GM12878 (cell line): ENCODE measurements at regions not wholly inside any gene's neighbourhood (a gene's known extent, or its start where the extent isn't known, plus 50 kb on each side); places are given as distances from the start of the nearest gene placed in this dataset.

ENCODE experiments used
- ATAC-seq: fragments of 200-7000 bp; cut with Tn5 transposase; 3 replicates; pipeline ENCODE4 v1.9.1; 2020; ENCODE audit warnings: mild to moderate bottlenecking, moderate library complexity
- BruUV-seq: library from RNA; stranded (reverse); fragments of 400-500 nt; replicated peaks from 2 replicates; lab custom pipeline; 2021; lab: Mats Ljungman, UMichigan
- CTCF ChIA-PET: fragments of 300-600 bp; sonication (Branson Sonifier 250); formaldehyde crosslinking; extraction: SDS; loops from one replicate; lab custom pipeline; 2021; ENCODE audit warnings: inconsistent platforms; lab: Yijun Ruan, JAX
- POLR2A ChIA-PET: fragments of 350-600 bp; formaldehyde crosslinking; extraction: SDS; loops from one replicate; lab custom pipeline; 2021; ENCODE audit warnings: inconsistent platforms; lab: Charles Lee
- RAD21 ChIA-PET: fragments of 300-600 bp; sonication (Branson Sonifier 250); formaldehyde crosslinking; loops from one replicate; lab custom pipeline; 2023; ENCODE audit warnings: antibody characterized with exemption; ENCODE audit not compliant: unreplicated experiment; lab: Charles Lee
- SMC1A ChIA-PET: fragments of 300-600 bp; sonication (Branson Sonifier 250); formaldehyde crosslinking; loops from one replicate; lab custom pipeline; 2023; ENCODE audit not compliant: unreplicated experiment, uncharacterized antibody; lab: Charles Lee
- DNase-seq: peaks from one replicate; pipeline ENCODE4 v3.0.0-alpha.2; 2011; ENCODE audit warnings: low read depth, low spot score
- FAIRE-seq: peaks from 3 replicates; lab custom pipeline; 2011; peaks lifted over from hg19 to GRCh38; lab: Jason Lieb, UNC
- H2AFZ ChIP-seq: 2 replicates; pipeline ENCODE4 v1.6.0; 2011; ENCODE audit warnings: low read depth, low read length, control low read depth; ENCODE audit not compliant: control insufficient read depth
- H3K27ac ChIP-seq: 2 replicates; pipeline ENCODE4 v1.5.1; 2011; ENCODE audit warnings: control low read depth; ENCODE audit not compliant: control insufficient read depth, insufficient read depth
- H3K27me3 ChIP-seq, 2 experiments: replicated peaks in 1 of 2; 2 replicates each; pipeline versions ENCODE4 v1.6.0 to v1.6.1; 2011; ENCODE audit warnings: low read length in 1 of 2; ENCODE audit not compliant: control insufficient read depth in 2 of 2, insufficient read depth in 2 of 2
- H3K36me3 ChIP-seq, 2 experiments: 2 replicates each; pipeline ENCODE4 v1.5.1; 2011; ENCODE audit warnings: low read length in 1 of 2; ENCODE audit not compliant: control insufficient read depth in 2 of 2, insufficient read depth in 2 of 2
- H3K4me1 ChIP-seq: 2 replicates; pipeline ENCODE4 v1.6.1; 2011; ENCODE audit warnings: mild to moderate bottlenecking, low read length, moderate library complexity, mixed read lengths; ENCODE audit not compliant: control insufficient read depth, insufficient read depth
- H3K4me2 ChIP-seq: 2 replicates; pipeline ENCODE4 v1.6.0; 2011; ENCODE audit warnings: control low read depth; ENCODE audit not compliant: control insufficient read depth, insufficient read depth
- H3K4me3 ChIP-seq: fragments of 200-600 bp; sonication (generic); 2 replicates; pipeline ENCODE4 v1.5.1; 2016
- H3K79me2 ChIP-seq: 2 replicates; pipeline ENCODE4 v1.6.0; 2011; ENCODE audit warnings: low read length; ENCODE audit not compliant: control insufficient read depth, insufficient read depth
- H3K9ac ChIP-seq: 2 replicates; pipeline ENCODE4 v1.8.0; 2011; ENCODE audit warnings: low read length, control low read depth, mixed read lengths; ENCODE audit not compliant: control insufficient read depth, insufficient read depth
- H3K9me3 ChIP-seq: replicated peaks from 3 replicates; pipeline ENCODE4 v1.5.1; 2011; ENCODE audit warnings: mild to moderate bottlenecking, low read length; ENCODE audit not compliant: control insufficient read depth, insufficient read depth
- H4K20me1 ChIP-seq: 2 replicates; pipeline ENCODE4 v1.6.0; 2011; ENCODE audit not compliant: control insufficient read depth, insufficient read depth
- CBX5 ChIP-seq: sonication (generic); IDR thresholded peaks from 2 replicates; pipeline ENCODE4 v1.6.1; 2016; ENCODE audit warnings: low read depth, moderate library complexity, mild to moderate bottlenecking, inconsistent platforms
- EZH2 ChIP-seq: IDR thresholded peaks from 2 replicates; pipeline ENCODE4 v1.6.1; 2012; ENCODE audit warnings: low read depth, mild to moderate bottlenecking, control low read depth, inconsistent platforms, low read length, borderline replicate concordance; ENCODE audit not compliant: control insufficient read depth
- WGBS: methylation state at CpG from one replicate; pipeline ENCODE4 v1.1.6; 2016; ENCODE audit warnings: low lambda C conversion rate; ENCODE audit not compliant: insufficient replicate concordance, insufficient coverage; ENCODE audit errors: missing lambda C conversion rate; 5-methylcytosine and 5-hydroxymethylcytosine counted together
- in situ Hi-C: fragments of 300-500 bp; cut with MboI; formaldehyde crosslinking; loops from 9 replicates; pipeline ENCODE4 v1.14.3; 2018; ENCODE audit warnings: mixed read lengths
- intact Hi-C: fragments of 100-400 bp; cut with micrococcal nuclease; formaldehyde crosslinking; loops from one replicate; pipeline ENCODE4 v1.14.2; 2022; ENCODE audit not compliant: unreplicated experiment
- TF ChIP-seq, protein P1 (sequence below): IDR thresholded peaks from 2 replicates; pipeline ENCODE4 v1.6.1; 2011; ENCODE audit warnings: borderline replicate concordance, low read depth, mild to moderate bottlenecking, moderate library complexity, mixed read lengths, low read length; ENCODE audit not compliant: insufficient read depth; ENCODE audit errors: extremely low read length
- TF ChIP-seq, protein P2 (sequence below): fragments of 450-650 bp; IDR thresholded peaks from 2 replicates; pipeline ENCODE4 v1.6.1; 2016; ENCODE audit warnings: mild to moderate bottlenecking, moderate library complexity, borderline replicate concordance

DNA sequence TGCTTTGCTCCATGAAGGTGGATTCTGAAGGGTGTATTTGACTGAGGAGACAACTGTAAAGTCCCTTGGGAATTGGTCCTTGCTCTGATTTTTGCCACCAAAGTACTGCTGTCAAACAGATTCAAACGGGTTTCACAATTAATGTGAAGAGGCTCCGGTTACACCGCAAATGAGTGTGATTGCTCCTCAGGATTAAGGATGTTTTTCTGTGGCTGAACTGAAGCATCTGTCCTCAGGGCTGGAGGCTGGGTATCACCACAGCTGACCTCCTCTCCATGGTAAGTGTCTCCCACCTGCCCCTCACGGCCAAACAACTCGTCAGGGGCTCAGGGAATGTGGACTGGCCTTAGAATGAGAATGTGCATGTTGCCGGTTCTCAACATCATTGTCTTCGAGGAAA is 130.4 kb upstream of the NDUFV2 start (continued):
- TF ChIP-seq, protein P1, sequence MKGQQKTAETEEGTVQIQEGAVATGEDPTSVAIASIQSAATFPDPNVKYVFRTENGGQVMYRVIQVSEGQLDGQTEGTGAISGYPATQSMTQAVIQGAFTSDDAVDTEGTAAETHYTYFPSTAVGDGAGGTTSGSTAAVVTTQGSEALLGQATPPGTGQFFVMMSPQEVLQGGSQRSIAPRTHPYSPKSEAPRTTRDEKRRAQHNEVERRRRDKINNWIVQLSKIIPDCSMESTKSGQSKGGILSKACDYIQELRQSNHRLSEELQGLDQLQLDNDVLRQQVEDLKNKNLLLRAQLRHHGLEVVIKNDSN: no peak
- no peak for TF ChIP-seq EZH2
- TF ChIP-seq, protein P2, sequence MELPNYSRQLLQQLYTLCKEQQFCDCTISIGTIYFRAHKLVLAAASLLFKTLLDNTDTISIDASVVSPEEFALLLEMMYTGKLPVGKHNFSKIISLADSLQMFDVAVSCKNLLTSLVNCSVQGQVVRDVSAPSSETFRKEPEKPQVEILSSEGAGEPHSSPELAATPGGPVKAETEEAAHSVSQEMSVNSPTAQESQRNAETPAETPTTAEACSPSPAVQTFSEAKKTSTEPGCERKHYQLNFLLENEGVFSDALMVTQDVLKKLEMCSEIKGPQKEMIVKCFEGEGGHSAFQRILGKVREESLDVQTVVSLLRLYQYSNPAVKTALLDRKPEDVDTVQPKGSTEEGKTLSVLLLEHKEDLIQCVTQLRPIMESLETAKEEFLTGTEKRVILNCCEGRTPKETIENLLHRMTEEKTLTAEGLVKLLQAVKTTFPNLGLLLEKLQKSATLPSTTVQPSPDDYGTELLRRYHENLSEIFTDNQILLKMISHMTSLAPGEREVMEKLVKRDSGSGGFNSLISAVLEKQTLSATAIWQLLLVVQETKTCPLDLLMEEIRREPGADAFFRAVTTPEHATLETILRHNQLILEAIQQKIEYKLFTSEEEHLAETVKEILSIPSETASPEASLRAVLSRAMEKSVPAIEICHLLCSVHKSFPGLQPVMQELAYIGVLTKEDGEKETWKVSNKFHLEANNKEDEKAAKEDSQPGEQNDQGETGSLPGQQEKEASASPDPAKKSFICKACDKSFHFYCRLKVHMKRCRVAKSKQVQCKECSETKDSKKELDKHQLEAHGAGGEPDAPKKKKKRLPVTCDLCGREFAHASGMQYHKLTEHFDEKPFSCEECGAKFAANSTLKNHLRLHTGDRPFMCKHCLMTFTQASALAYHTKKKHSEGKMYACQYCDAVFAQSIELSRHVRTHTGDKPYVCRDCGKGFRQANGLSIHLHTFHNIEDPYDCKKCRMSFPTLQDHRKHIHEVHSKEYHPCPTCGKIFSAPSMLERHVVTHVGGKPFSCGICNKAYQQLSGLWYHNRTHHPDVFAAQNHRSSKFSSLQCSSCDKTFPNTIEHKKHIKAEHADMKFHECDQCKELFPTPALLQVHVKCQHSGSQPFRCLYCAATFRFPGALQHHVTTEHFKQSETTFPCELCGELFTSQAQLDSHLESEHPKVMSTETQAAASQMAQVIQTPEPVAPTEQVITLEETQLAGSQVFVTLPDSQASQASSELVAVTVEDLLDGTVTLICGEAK: no peak

- no peaks in the 10 kb centered on the region for H3K27me3 ChIP-seq
- H3K4me1 ChIP-seq: no peaks in the 10 kb centered on the region
- BruUV-seq: no TSS peak
- H2AFZ ChIP-seq: no peak overlapping the region
- H3K27ac ChIP-seq: no peak overlapping the region
- ChIA-PET SMC1A (no interaction called here), POLR2A (no interaction called here), RAD21 (no interaction called here), CTCF (no interaction called here)
- H4K20me1 ChIP-seq: no peaks in the 10 kb centered on the region
- no peak overlapping the region for H3K4me3 ChIP-seq
- FAIRE-seq (no peak), ATAC-seq (no peak), DNase-seq (no peak)
- intact Hi-C loops: no loop called here
- TF ChIP-seq CBX5: no peak
- H3K79me2 ChIP-seq: no peaks in the 10 kb centered on the region
- in situ Hi-C loops: loop anchor here (25.0 kb wide), 1 partner anchor 137 kb away; no protein-coding TSS in a partner anchor
- 60% methylated on average over 4 of the region's 4 CpGs for WGBS
- H3K9me3 ChIP-seq: no peaks in the 10 kb centered on the region; the same call in 2 of the 3 replicates
- H3K36me3 ChIP-seq: no peaks in the 10 kb centered on the region
- no peak overlapping the region for H3K9ac ChIP-seq
- H3K4me2 ChIP-seq: no peak overlapping the region
Observed at GRCh38 chr18:8974279-8974678, 128.2 kb upstream of the NDUFV2 start.
